HEK293 (cell line): ENCODE measurements at regions not wholly inside any gene's neighbourhood (a gene's known extent, or its start where the extent isn't known, plus 50 kb on each side); places are given as distances from the start of the nearest gene placed in this dataset.

Experiments used
- KLF9 ChIP-seq: fragments of 450-650 bp; formaldehyde crosslinking; IDR thresholded peaks from 2 replicates; pipeline ENCODE4 v1.5.1; 2016; ENCODE audit warnings: missing biosample characterization, missing genetic modification characterization, low read depth
- RBAK ChIP-seq: fragments of 450-650 bp; formaldehyde crosslinking; IDR thresholded peaks from 2 replicates; pipeline ENCODE4 v1.5.1; 2016; ENCODE audit warnings: missing biosample characterization, missing genetic modification characterization
- ZIC2 ChIP-seq: fragments of 450-650 bp; formaldehyde crosslinking; IDR thresholded peaks from 2 replicates; pipeline ENCODE4 v1.5.1; 2016; ENCODE audit warnings: missing biosample characterization, missing genetic modification characterization
- ZNF426 ChIP-seq: fragments of 450-650 bp; formaldehyde crosslinking; IDR thresholded peaks from 2 replicates; pipeline ENCODE4 v1.5.1; 2017; ENCODE audit warnings: missing biosample characterization, missing genetic modification characterization, mild to moderate bottlenecking, inconsistent platforms, moderate library complexity
- ZNF580 ChIP-seq: fragments of 450-650 bp; formaldehyde crosslinking; IDR thresholded peaks from 2 replicates; pipeline ENCODE4 v1.5.1; 2016; ENCODE audit warnings: missing biosample characterization, missing genetic modification characterization
- ZNF654 ChIP-seq: fragments of 450-650 bp; formaldehyde crosslinking; IDR thresholded peaks from 2 replicates; pipeline ENCODE4 v1.5.1; 2016; ENCODE audit warnings: low read depth, missing biosample characterization, missing genetic modification characterization

GRCh38 chr6:47091886-47092668 lies 49.9 kb upstream of the ADGRF1 start (continued):
- TF ChIP-seq ZNF580: no peak
- TF ChIP-seq ZNF654: no peak
- TF ChIP-seq ZNF426: no peak
- TF ChIP-seq ZIC2: no peak
- no peak for TF ChIP-seq KLF9 (tag by site-specific recombination)
- no peak for TF ChIP-seq RBAK (tag by site-specific recombination)
